Cardiac muscle cell (in vitro differentiated cells and primary cell): ENCODE measurements at regions not wholly inside any gene's neighbourhood (a gene's known extent, or its start where the extent isn't known, plus 50 kb on each side); places are given as distances from the start of the nearest gene placed in this dataset.
A peak's percentile ranks its signal among the peaks of the same experiment; 100 is the strongest.

Experiments used
- DNase-seq, 2 donors: peaks; one replicate each; pipeline versions ENCODE4 v3.0.0 to v3.0.0-alpha.2; 2010 to 2017; ENCODE audit warnings: low read depth in 1 of 2, low spot score in 1 of 2
- H3K27ac ChIP-seq: fragments of 200-600 bp; sonication (generic); 2 replicates; pipeline ENCODE4 v1.5.1; 2016
- H3K27me3 ChIP-seq: fragments of 200-600 bp; sonication (generic); 2 replicates; pipeline ENCODE4 v1.6.0; 2016; ENCODE audit warnings: control low read depth
- H3K36me3 ChIP-seq: fragments of 200-600 bp; sonication (generic); 2 replicates; pipeline ENCODE4 v1.5.1; 2016; ENCODE audit warnings: control low read depth
- H3K4me1 ChIP-seq: fragments of 200-600 bp; sonication (generic); 2 replicates; pipeline ENCODE4 v1.8.1; 2017; ENCODE audit warnings: low read depth, mild to moderate bottlenecking, mixed run types
- H3K4me3 ChIP-seq: fragments of 200-600 bp; sonication (generic); 2 replicates; pipeline ENCODE4 v1.5.1; 2016; ENCODE audit warnings: mild to moderate bottlenecking
- H3K9me3 ChIP-seq: fragments of 200-600 bp; sonication (generic); 2 replicates; pipeline ENCODE4 v1.5.1; 2017; ENCODE audit warnings: low read depth, mild to moderate bottlenecking, control low read depth
- TF ChIP-seq, protein P1 (sequence below): IDR thresholded peaks from 2 replicates; pipeline ENCODE4 v1.5.1; 2012; ENCODE audit warnings: low read depth, mild to moderate bottlenecking, low read length

DNA sequence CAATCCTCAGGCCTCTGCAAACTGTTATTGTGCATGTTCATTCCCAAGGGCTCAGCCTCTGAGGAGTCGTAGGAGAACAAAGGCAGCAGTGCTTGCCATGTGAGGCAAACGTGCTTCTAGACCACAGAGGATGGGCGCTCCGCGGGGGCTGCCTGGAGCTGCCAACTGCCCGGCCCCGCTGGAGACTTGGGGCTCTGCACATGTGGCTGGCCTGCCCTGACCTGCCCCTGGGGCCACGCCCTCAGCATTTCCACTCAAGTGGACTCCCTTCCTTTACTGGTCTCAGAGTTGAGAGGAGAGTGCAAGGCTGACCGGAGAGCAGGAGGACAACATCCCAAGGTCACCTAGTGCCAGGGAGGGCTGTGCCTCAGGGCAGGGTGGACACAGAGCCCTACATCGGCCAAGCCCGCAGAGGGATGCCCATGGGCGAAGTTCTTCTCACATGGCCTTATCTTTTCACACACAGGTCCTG is 222.3 kb upstream of the ZNF32 start:
- TF ChIP-seq, protein P1, sequence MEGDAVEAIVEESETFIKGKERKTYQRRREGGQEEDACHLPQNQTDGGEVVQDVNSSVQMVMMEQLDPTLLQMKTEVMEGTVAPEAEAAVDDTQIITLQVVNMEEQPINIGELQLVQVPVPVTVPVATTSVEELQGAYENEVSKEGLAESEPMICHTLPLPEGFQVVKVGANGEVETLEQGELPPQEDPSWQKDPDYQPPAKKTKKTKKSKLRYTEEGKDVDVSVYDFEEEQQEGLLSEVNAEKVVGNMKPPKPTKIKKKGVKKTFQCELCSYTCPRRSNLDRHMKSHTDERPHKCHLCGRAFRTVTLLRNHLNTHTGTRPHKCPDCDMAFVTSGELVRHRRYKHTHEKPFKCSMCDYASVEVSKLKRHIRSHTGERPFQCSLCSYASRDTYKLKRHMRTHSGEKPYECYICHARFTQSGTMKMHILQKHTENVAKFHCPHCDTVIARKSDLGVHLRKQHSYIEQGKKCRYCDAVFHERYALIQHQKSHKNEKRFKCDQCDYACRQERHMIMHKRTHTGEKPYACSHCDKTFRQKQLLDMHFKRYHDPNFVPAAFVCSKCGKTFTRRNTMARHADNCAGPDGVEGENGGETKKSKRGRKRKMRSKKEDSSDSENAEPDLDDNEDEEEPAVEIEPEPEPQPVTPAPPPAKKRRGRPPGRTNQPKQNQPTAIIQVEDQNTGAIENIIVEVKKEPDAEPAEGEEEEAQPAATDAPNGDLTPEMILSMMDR, result no peak
- Histone ChIP-seq H3K27ac (no peak overlapping the region), H3K4me1 (no peaks in the 10 kb centered on the region), H3K36me3 (no peaks in the 10 kb centered on the region), H3K27me3 (no peaks in the 10 kb centered on the region), H3K9me3 (no peaks in the 10 kb centered on the region), H3K4me3 (no peak overlapping the region)
- no peak for DNase-seq

DNA sequence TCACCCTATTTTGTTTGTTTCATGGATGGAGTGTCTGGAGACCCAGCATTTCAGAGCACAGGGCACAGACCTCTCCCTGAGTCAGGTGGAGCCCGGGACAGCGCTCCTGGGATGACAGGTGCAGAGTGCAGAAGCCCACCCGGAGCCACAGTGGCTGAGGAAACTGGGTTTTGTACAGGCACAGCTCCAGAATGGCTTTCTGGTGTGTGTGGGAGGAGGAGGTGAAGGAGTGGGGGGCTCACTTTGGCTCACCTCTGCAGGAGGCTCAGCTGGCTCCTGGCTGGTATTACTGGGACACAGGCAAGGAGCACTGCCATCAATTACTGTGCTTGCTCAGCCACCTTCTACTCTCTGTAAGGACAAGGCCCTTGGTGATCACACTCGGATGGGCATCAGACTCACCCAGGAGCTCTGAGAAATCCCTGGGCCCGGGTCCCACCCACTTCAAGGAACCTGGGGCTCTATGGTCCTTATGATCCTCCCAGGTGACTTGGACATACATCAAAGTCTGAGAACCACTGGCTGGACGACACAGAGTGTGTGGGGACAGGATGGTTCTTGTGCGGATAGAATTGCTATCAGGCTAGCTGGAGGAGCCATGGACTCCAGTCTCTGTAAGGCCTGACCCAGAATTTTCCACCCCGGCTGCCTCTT is 221.1 kb upstream of the ZNF32 start:
- Histone ChIP-seq H3K9me3 (no peaks in the 10 kb centered on the region), H3K36me3 (no peaks in the 10 kb centered on the region), H3K27me3 (no peaks in the 10 kb centered on the region), H3K4me3 (no peak overlapping the region), H3K4me1 (no peaks in the 10 kb centered on the region), H3K27ac (no peak overlapping the region)
- no peak for DNase-seq
- TF ChIP-seq, protein P1, result no peak

DNA sequence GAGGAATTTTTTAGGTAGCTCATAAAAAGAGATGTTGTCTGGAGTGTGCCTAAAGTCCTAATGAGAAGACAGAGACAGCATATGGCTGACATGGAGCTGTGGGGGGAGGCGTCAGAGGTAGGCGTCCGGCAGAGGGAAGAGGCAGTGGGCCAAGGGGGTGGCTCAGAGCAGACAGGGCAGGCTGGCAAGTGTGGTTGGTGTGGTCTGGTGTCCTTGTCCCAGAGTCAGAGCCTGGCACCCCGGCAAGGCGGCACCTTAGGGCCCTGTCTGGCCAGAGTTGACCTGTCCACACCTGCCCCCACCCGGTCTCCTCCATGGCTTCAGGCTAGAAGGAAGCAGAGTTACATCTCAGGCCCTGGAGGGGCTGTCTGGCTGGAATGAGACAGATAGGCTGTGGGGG is 220.3 kb upstream of the ZNF32 start:
- Histone ChIP-seq H3K27ac (no peak overlapping the region), H3K4me1 (no peaks in the 10 kb centered on the region), H3K9me3 (no peaks in the 10 kb centered on the region), H3K4me3 (no peak overlapping the region), H3K36me3 (no peaks in the 10 kb centered on the region), H3K27me3 (no peaks in the 10 kb centered on the region)
- no peak for DNase-seq
- TF ChIP-seq, protein P1, result no peak

DNA sequence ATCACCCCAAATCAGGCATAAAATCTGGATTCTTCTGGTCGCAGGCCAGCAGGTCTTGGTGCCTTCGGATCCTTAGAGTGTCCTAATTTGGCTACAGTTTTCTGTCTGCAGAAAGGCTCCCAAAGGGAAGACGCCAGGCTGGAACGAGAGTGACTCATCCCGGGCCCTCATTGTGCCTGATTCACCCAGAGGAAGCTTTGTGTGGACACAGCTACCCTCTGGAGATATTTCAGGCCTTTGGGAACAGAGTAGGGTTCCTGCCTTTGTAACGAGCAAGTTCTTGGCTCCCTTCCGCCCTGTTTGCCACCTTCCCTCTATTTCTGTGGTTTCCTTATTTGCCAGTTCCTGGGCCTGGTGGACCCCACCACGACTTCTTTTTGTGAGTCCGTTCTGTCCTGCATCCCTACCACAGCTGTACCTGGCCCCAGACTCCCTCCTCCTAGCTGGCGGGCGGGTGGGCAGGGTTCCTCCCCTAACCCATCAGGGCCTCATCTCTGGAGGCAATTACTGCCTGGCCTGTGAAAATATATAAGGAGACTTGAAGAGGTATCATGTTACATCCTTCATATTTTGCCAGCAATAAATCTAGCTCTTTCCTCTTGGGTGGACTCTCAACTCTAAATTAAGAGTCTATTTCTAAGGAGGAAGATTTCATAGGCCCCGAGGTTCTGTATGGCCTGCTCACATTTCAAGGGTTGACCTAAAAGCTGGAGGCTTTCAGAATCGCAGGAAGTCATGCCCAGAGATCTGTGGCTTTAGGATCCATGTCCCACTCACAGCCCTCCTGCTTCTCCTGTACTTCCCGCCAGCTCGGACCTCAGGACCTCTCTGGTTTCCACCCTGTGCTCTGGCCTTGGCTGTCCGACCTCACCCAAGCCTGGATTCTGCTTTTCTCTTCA is 219.2 kb upstream of the ZNF32 start:
- no peak overlapping the region for H3K27ac ChIP-seq
- DNase-seq, result peak in 1 of 2 donors; percentile 80

DNA sequence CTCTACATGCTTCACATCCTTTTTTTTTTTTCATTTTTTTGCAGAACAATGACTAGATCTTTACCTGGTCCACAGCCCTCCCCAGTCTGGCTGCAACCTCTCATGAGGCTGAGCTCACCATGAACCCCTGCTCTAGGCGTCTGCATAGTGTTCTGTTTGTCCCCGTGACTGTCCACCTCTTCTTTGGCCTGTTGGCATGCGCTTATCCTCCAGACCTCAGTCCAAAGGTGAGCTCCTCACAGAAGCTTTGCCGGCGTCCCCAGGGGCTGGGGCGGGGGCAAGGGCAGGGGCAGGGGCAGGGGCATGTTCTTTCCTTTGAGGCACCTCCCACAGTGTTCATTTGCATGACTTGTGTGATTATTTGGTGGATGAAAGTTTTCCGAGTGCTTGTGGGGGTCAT is 218.4 kb upstream of the ZNF32 start:
- TF ChIP-seq, protein P1, result no peak
- H3K27me3 ChIP-seq, result no peaks in the 10 kb centered on the region
- H3K4me3 ChIP-seq, result no peak overlapping the region
- H3K27ac ChIP-seq, result no peak overlapping the region
- DNase-seq, result no peak
- H3K9me3 ChIP-seq, result no peaks in the 10 kb centered on the region
- H3K36me3 ChIP-seq, result no peaks in the 10 kb centered on the region
- no peaks in the 10 kb centered on the region for H3K4me1 ChIP-seq

More for the DNA sequence above, 219.2 kb upstream of the ZNF32 start:
- Histone ChIP-seq H3K9me3 (no peaks in the 10 kb centered on the region), H3K27me3 (no peaks in the 10 kb centered on the region), H3K4me1 (no peaks in the 10 kb centered on the region), H3K4me3 (no peak overlapping the region), H3K36me3 (no peaks in the 10 kb centered on the region)
- TF ChIP-seq, protein P1, result no peak
